ENCODE measurements at regions not wholly inside any gene's neighbourhood (a gene's known extent, or its start where the extent isn't known, plus 50 kb on each side); places are given as distances from the start of the nearest gene placed in this dataset.

DNA sequence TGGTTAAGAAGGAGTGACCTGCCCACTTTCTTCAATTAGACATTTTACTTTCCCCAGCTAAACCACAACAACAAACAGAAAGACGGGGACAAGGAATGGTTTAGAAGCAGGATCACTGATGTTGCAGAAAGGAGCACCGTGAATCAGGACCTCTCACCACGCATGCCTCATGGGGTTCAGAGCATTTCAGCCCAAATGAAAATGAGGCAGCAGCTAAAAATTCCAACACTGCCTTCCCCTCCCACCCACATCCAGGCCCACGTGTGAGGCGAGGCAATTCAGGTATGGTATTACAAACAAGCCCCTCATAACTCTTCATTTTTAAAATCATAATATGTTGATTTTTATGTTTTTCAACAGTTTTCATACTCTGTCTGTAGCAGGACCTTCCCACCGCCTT lies 194.1 kb upstream of the ARID1B start:
- H2AFZ ChIP-seq (ENCODE audit: low read depth, low read length, poor library complexity, severe bottlenecking): no peak overlapping the region
- intact Hi-C loops (cut with micrococcal nuclease): no loop called here
- H3K4me1 ChIP-seq (ENCODE audit: control insufficient read depth in 1 of 2, insufficient read depth in 2 of 2, low read length in 2 of 2): no peaks in the 10 kb centered on the region
- no peak for TF ChIP-seq JUND (IDR thresholded peaks at IDR 0.05)
- TF ChIP-seq ATF3 (IDR thresholded peaks at IDR 0.05): no peak
- no peak for TF ChIP-seq CEBPB (IDR thresholded peaks at IDR 0.05; ENCODE audit: low read depth)
- no peak for TF ChIP-seq YY1 (IDR thresholded peaks at IDR 0.05; ENCODE audit: extremely low read depth, insufficient replicate concordance, low read depth, low read length)
- no peak for TF ChIP-seq CBX3 (IDR thresholded peaks at IDR 0.05; ENCODE audit: low read depth)
- TF ChIP-seq, protein P1, sequence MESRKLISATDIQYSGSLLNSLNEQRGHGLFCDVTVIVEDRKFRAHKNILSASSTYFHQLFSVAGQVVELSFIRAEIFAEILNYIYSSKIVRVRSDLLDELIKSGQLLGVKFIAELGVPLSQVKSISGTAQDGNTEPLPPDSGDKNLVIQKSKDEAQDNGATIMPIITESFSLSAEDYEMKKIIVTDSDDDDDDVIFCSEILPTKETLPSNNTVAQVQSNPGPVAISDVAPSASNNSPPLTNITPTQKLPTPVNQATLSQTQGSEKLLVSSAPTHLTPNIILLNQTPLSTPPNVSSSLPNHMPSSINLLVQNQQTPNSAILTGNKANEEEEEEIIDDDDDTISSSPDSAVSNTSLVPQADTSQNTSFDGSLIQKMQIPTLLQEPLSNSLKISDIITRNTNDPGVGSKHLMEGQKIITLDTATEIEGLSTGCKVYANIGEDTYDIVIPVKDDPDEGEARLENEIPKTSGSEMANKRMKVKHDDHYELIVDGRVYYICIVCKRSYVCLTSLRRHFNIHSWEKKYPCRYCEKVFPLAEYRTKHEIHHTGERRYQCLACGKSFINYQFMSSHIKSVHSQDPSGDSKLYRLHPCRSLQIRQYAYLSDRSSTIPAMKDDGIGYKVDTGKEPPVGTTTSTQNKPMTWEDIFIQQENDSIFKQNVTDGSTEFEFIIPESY (IDR thresholded peaks at IDR 0.05; ENCODE audit: extremely low read depth, insufficient replicate concordance, low read length): no peak
- TF ChIP-seq MAX (IDR thresholded peaks at IDR 0.05): no peak
- no peak for TF ChIP-seq CTCF (IDR thresholded peaks at IDR 0.05 in 2 of 3, conservative IDR thresholded peaks at IDR 0.05 in 1 of 3; ENCODE audit: borderline replicate concordance in 1 of 3, insufficient read depth in 1 of 3, low read depth in 2 of 3, low read length in 2 of 3)
- TF ChIP-seq POLR2A (IDR thresholded peaks at IDR 0.05; ENCODE audit: borderline replicate concordance, extremely low read depth, insufficient read depth, insufficient read length): no peak
- no peak for TF ChIP-seq ELF1 (IDR thresholded peaks at IDR 0.05; ENCODE audit: borderline replicate concordance, low read depth)
- TF ChIP-seq SIN3A (IDR thresholded peaks at IDR 0.05; ENCODE audit: low read depth): no peak
- no peak for TF ChIP-seq RAD21 (IDR thresholded peaks at IDR 0.05; ENCODE audit: low read depth)
- TF ChIP-seq, protein P2, sequence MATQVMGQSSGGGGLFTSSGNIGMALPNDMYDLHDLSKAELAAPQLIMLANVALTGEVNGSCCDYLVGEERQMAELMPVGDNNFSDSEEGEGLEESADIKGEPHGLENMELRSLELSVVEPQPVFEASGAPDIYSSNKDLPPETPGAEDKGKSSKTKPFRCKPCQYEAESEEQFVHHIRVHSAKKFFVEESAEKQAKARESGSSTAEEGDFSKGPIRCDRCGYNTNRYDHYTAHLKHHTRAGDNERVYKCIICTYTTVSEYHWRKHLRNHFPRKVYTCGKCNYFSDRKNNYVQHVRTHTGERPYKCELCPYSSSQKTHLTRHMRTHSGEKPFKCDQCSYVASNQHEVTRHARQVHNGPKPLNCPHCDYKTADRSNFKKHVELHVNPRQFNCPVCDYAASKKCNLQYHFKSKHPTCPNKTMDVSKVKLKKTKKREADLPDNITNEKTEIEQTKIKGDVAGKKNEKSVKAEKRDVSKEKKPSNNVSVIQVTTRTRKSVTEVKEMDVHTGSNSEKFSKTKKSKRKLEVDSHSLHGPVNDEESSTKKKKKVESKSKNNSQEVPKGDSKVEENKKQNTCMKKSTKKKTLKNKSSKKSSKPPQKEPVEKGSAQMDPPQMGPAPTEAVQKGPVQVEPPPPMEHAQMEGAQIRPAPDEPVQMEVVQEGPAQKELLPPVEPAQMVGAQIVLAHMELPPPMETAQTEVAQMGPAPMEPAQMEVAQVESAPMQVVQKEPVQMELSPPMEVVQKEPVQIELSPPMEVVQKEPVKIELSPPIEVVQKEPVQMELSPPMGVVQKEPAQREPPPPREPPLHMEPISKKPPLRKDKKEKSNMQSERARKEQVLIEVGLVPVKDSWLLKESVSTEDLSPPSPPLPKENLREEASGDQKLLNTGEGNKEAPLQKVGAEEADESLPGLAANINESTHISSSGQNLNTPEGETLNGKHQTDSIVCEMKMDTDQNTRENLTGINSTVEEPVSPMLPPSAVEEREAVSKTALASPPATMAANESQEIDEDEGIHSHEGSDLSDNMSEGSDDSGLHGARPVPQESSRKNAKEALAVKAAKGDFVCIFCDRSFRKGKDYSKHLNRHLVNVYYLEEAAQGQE (IDR thresholded peaks at IDR 0.05; ENCODE audit: low read depth): no peak
- TF ChIP-seq EZH2phosphoT487 (IDR thresholded peaks at IDR 0.05; ENCODE audit: borderline replicate concordance): no peak
- no peak for TF ChIP-seq POLR2AphosphoS5 (IDR thresholded peaks at IDR 0.05; ENCODE audit: low read depth, low read length)
- no peak for TF ChIP-seq SRF (IDR thresholded peaks at IDR 0.05; ENCODE audit: low read depth)
- TF ChIP-seq SP1 (IDR thresholded peaks at IDR 0.05; ENCODE audit: low read depth): no peak
- no peak for TF ChIP-seq TCF7L2 (IDR thresholded peaks at IDR 0.05; ENCODE audit: borderline replicate concordance, extremely low read depth, insufficient read depth, insufficient read length)
- TF ChIP-seq EGR1 (IDR thresholded peaks at IDR 0.05; ENCODE audit: low read depth): no peak
- no peak for TF ChIP-seq ZFX (IDR thresholded peaks at IDR 0.05)
- no peak overlapping the region for H3K27ac ChIP-seq (ENCODE audit: low read depth, low read length)
- ChIA-PET POLR2A (no interaction called here), CTCF (no interaction called here), RAD21 (ENCODE audit: low non-redundant PET in 1 of 2, low total read pairs in 2 of 2, uncharacterized antibody in 2 of 2, unreplicated experiment in 2 of 2) (no interaction called here)
- H3K9ac ChIP-seq (ENCODE audit: low read length): no peak overlapping the region
- peaks cover 2 to 3% of the 10 kb centered on the region in 2 experiments; a peak in 2 of 4 replicates for H3K9me3 ChIP-seq (ENCODE audit: control insufficient read depth in 1 of 2, insufficient read depth in 1 of 2, low read depth in 1 of 2, low read length in 2 of 2)
- H3K4me3 ChIP-seq (replicated peaks in 1 of 2; ENCODE audit: low read depth in 1 of 2, low read length in 2 of 2): no peak overlapping the region
- H3K27me3 ChIP-seq (ENCODE audit: insufficient read depth, low read length): no peaks in the 10 kb centered on the region
- no TSS peak for BruUV-seq (replicated peaks)
- no peaks in the 10 kb centered on the region for H3K36me3 ChIP-seq (ENCODE audit: control insufficient read depth in 1 of 2, insufficient read depth in 2 of 2, low read length in 2 of 2)
- no peaks in the 10 kb centered on the region for H4K20me1 ChIP-seq (ENCODE audit: insufficient read depth)
- ATAC-seq (no peak), DNase-seq (ENCODE audit: low read depth, low spot score) (no peak)
- no peaks in the 10 kb centered on the region for H3K79me2 ChIP-seq (ENCODE audit: insufficient read depth, low read length)
- no peak overlapping the region for H3K4me2 ChIP-seq (ENCODE audit: low read length)
- H3K9me2 ChIP-seq (ENCODE audit: insufficient read depth): no peaks in the 10 kb centered on the region
